Endothelial cell of umbilical vein (primary cell): ENCODE measurements at regions not wholly inside any gene's neighbourhood (a gene's known extent, or its start where the extent isn't known, plus 50 kb on each side); places are given as distances from the start of the nearest gene placed in this dataset.

Experiments
- EZH2 ChIP-seq: IDR thresholded peaks from 2 replicates; pipeline ENCODE4 v1.6.1; 2012; ENCODE audit warnings: borderline replicate concordance, low read depth, mild to moderate bottlenecking, moderate library complexity, low read length, inconsistent platforms; ENCODE audit not compliant: severe bottlenecking
- FOS ChIP-seq: IDR thresholded peaks from 2 replicates; pipeline ENCODE4 v1.6.1; 2011; ENCODE audit warnings: mild to moderate bottlenecking, low read length, moderate library complexity, borderline replicate concordance; ENCODE audit not compliant: insufficient read depth
- GATA2 ChIP-seq: IDR thresholded peaks from 2 replicates; pipeline ENCODE4 v1.7.0; 2011; ENCODE audit warnings: low read depth, mild to moderate bottlenecking, moderate library complexity, mixed read lengths, low read length; ENCODE audit not compliant: insufficient read length, insufficient read depth
- JUN ChIP-seq: IDR thresholded peaks from 2 replicates; pipeline ENCODE4 v1.6.1; 2011; ENCODE audit warnings: borderline replicate concordance, low read depth; ENCODE audit not compliant: insufficient read length, insufficient read depth
- MYC ChIP-seq: IDR thresholded peaks from one replicate; pipeline ENCODE4 v1.6.1; 2011; ENCODE audit warnings: mild to moderate bottlenecking, low read depth, low read length
- POLR2A ChIP-seq: IDR thresholded peaks from 2 replicates; pipeline ENCODE4 v1.6.1; 2012; ENCODE audit warnings: low read depth, mild to moderate bottlenecking, control low read depth, low read length
- POLR2AphosphoS5 ChIP-seq: IDR thresholded peaks from 2 replicates; pipeline ENCODE4 v1.6.1; 2012; ENCODE audit warnings: low read depth, mild to moderate bottlenecking, control low read depth, low read length, moderate library complexity; ENCODE audit not compliant: insufficient read depth
- TF ChIP-seq, protein P1 (sequence below), 2 donors: IDR thresholded peaks; 1 replicate in 1 of 2; 2 replicates in 1 of 2; pipeline ENCODE4 v1.5.1; 2011; ENCODE audit warnings: low read length in 2 of 2, mild to moderate bottlenecking in 2 of 2, moderate library complexity in 2 of 2, control low read depth in 1 of 2, inconsistent platforms in 1 of 2, low read depth in 1 of 2; ENCODE audit not compliant: insufficient read depth in 1 of 2; ENCODE audit errors: extremely low read depth in 1 of 2
- TF ChIP-seq, protein P2 (sequence below): IDR thresholded peaks from 2 replicates; pipeline ENCODE4 v1.6.1; 2011; ENCODE audit not compliant: insufficient read depth, insufficient read length

DNA sequence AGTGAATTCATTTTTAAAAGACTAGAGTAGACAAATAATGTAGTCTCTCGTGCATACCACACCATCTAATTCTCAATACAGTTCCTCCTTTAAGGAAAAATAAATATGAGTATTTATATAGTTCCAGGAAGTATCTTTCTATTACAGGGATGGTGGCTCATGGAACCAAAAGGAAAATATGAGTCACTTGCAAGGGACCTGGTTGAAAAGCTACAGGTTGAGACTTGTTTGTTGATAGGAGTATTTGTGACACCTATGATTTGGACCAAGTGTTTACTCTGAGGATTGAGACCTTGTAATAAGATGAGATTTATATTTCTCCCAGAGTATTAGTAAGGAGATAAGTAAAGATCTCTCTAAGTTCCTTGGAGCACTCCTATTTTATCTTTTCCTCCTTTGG, 67.4 kb downstream of the CDO1 start:
- TF ChIP-seq POLR2AphosphoS5, result no peak
- TF ChIP-seq, protein P1, sequence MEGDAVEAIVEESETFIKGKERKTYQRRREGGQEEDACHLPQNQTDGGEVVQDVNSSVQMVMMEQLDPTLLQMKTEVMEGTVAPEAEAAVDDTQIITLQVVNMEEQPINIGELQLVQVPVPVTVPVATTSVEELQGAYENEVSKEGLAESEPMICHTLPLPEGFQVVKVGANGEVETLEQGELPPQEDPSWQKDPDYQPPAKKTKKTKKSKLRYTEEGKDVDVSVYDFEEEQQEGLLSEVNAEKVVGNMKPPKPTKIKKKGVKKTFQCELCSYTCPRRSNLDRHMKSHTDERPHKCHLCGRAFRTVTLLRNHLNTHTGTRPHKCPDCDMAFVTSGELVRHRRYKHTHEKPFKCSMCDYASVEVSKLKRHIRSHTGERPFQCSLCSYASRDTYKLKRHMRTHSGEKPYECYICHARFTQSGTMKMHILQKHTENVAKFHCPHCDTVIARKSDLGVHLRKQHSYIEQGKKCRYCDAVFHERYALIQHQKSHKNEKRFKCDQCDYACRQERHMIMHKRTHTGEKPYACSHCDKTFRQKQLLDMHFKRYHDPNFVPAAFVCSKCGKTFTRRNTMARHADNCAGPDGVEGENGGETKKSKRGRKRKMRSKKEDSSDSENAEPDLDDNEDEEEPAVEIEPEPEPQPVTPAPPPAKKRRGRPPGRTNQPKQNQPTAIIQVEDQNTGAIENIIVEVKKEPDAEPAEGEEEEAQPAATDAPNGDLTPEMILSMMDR (IDR thresholded peaks at IDR 0.05; ENCODE audit: extremely low read depth in 1 of 2, insufficient read depth in 1 of 2, low read depth in 1 of 2, low read length in 2 of 2), result no peak
- TF ChIP-seq FOS, result no peak
- TF ChIP-seq MYC, result no peak
- TF ChIP-seq POLR2A, result no peak
- no peak for TF ChIP-seq JUN
- TF ChIP-seq EZH2, result no peak
- TF ChIP-seq, protein P2, sequence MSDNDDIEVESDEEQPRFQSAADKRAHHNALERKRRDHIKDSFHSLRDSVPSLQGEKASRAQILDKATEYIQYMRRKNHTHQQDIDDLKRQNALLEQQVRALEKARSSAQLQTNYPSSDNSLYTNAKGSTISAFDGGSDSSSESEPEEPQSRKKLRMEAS, result no peak
- TF ChIP-seq GATA2, result no peak
